ENCODE measurements at regions not wholly inside any gene's neighbourhood (a gene's known extent, or its start where the extent isn't known, plus 50 kb on each side); places are given as distances from the start of the nearest gene placed in this dataset.

DNA sequence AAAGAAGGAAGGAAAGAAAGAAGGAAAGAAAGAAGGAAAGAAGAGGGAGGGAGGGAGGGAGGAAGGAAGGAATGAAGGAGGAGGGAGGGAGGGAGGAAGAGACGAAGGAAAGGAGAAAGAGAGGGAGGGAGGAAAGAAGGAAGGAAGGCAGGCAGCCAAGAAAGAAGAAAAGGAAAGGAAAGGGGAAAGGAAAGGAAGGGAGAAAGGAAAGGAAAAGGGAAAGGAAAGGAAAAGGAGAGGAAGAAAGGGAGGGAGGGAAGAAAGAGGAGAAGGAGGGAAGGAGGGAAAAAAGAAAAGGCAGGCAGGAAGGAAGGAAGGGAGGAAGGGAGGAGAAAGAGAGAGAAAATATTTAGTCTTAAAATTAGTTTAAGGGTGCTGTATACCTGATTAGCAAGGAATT lies 704.1 kb downstream of the LUZP2 start:
- Histone ChIP-seq H3K4me3 (no peak overlapping the region), H3K9me3 (no peaks in the 10 kb centered on the region), H3K27me3 (no peaks in the 10 kb centered on the region), H3K4me1 (no peaks in the 10 kb centered on the region), H3K27ac (no peak overlapping the region), H3K36me3 (no peaks in the 10 kb centered on the region)
- intact Hi-C loops (cut with DNase I; ENCODE audit: low total_unique reads): no loop called here
- DNase-seq: no peak
- TF ChIP-seq, protein P1, sequence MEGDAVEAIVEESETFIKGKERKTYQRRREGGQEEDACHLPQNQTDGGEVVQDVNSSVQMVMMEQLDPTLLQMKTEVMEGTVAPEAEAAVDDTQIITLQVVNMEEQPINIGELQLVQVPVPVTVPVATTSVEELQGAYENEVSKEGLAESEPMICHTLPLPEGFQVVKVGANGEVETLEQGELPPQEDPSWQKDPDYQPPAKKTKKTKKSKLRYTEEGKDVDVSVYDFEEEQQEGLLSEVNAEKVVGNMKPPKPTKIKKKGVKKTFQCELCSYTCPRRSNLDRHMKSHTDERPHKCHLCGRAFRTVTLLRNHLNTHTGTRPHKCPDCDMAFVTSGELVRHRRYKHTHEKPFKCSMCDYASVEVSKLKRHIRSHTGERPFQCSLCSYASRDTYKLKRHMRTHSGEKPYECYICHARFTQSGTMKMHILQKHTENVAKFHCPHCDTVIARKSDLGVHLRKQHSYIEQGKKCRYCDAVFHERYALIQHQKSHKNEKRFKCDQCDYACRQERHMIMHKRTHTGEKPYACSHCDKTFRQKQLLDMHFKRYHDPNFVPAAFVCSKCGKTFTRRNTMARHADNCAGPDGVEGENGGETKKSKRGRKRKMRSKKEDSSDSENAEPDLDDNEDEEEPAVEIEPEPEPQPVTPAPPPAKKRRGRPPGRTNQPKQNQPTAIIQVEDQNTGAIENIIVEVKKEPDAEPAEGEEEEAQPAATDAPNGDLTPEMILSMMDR (IDR thresholded peaks at IDR 0.05): no peak

GRCh38 chr11:25206762-25207161 lies 709.9 kb downstream of the LUZP2 start:
- Histone ChIP-seq H3K36me3 (no peaks in the 10 kb centered on the region), H3K27ac (no peak overlapping the region), H3K9me3 (peaks cover 0 to 11% (median 0%) of the 10 kb centered on the region in 3 donors), H3K27me3 (no peaks in the 10 kb centered on the region), H3K4me1 (no peaks in the 10 kb centered on the region), H3K4me3 (no peak overlapping the region)
- intact Hi-C loops (cut with DNase I; ENCODE audit: low total_unique reads): no loop called here
- TF ChIP-seq, protein P1 (IDR thresholded peaks at IDR 0.05): no peak
- DNase-seq: no peak

- TF ChIP-seq, protein P1 (IDR thresholded peaks at IDR 0.05): no peak
- no peak overlapping the region for H3K27ac ChIP-seq
- H3K4me1 ChIP-seq: no peaks in the 10 kb centered on the region
- no peaks in the 10 kb centered on the region for H3K27me3 ChIP-seq
- no peaks in the 10 kb centered on the region for H3K36me3 ChIP-seq
- no peak for DNase-seq
- intact Hi-C loops (cut with DNase I; ENCODE audit: low total_unique reads): no loop called here
- peaks cover 0 to 7% (median 0%) of the 10 kb centered on the region in 3 donors for H3K9me3 ChIP-seq
- H3K4me3 ChIP-seq: no peak overlapping the region
Observed at GRCh38 chr11:25211635-25212254, 714.9 kb downstream of the LUZP2 start.

DNA sequence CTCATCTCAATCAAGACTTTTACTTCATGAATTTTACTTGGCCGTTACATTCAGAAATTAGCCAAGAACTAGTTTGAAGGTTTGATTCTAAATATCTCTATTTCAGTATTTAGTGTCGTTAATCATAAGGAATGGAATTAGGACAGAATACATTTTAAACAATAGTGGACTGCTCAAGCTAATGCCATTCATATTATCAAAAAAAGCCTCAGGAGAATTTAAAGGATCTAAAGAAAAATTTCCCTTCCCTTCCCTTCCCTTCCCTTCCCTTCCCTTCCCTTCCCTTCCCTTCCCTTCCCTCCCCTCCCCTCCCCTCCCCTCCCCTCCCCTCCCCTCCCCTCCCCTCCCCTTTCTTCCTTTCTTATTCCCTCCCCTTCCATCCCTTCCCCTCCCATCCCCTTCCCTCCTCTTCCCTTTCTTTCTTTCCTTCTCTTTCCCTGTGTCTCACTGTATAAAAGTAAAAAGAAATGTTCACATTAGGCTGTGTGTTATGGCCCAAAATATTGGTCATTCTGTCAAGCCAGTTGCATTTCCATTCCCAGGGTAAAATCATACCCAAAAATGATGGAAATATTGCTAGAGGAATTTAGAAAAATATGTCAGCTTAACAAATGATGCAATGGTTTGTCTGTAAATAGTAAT lies 717.8 kb downstream of the LUZP2 start:
- intact Hi-C loops (cut with DNase I; ENCODE audit: low total_unique reads): no loop called here
- no peak for DNase-seq
- Histone ChIP-seq H3K27ac (no peak overlapping the region), H3K4me3 (no peak overlapping the region), H3K27me3 (no peaks in the 10 kb centered on the region), H3K4me1 (no peaks in the 10 kb centered on the region), H3K36me3 (no peaks in the 10 kb centered on the region), H3K9me3 (no peaks in the 10 kb centered on the region)
- TF ChIP-seq, protein P1 (IDR thresholded peaks at IDR 0.05): no peak

- DNase-seq: no peak
- TF ChIP-seq, protein P1 (IDR thresholded peaks at IDR 0.05): no peak
- intact Hi-C loops (cut with DNase I; ENCODE audit: low total_unique reads): no loop called here
Observed at GRCh38 chr11:25218036-25218435, 721.2 kb downstream of the LUZP2 start.

More at GRCh38 chr11:25218036-25218435, 721.2 kb downstream of the LUZP2 start:
- Histone ChIP-seq H3K4me1 (no peaks in the 10 kb centered on the region), H3K4me3 (no peak overlapping the region), H3K27ac (no peak overlapping the region), H3K9me3 (no peaks in the 10 kb centered on the region), H3K27me3 (no peaks in the 10 kb centered on the region), H3K36me3 (no peaks in the 10 kb centered on the region)
